GM19240 (cell line): ENCODE measurements at regions not wholly inside any gene's neighbourhood (a gene's known extent, or its start where the extent isn't known, plus 50 kb on each side); places are given as distances from the start of the nearest gene placed in this dataset.
"Not testable (repeated sequence)": the region's sequence is repeated elsewhere in the genome, so short reads cannot be mapped to it uniquely, and the experiment has no call there.

Source experiments
- DNase-seq: peaks from one replicate; pipeline ENCODE4 v3.0.0; 2011; ENCODE audit warnings: low spot score; ENCODE audit not compliant: insufficient read length

GRCh38 chr13:50267066-50267465 lies 251.8 kb downstream of the KCNRG start:
- DNase-seq, result no peak

GRCh38 chr13:50267917-50268316 lies 252.7 kb downstream of the KCNRG start:
- DNase-seq, result no peak

DNA sequence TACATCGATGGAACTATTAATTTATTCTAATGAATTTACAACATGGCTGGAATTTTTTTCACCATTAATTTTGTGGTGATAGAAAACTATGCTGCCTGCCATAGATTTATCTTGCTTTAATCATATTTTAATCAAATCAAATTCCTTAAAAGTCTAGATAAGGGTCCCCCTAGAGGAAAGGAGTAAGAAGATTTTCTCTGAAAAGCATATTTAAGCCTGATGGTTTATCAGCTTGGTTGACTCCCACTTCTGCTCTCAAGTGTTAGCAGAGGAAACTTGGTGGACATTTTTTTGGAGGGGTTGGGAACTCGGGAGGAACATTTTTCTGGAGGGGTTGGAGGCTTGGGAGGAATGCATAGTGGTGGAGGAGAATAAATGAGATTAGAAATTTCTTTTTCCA lies 253.3 kb downstream of the KCNRG start:
- no peak for DNase-seq

GRCh38 chr13:50274181-50274580 lies 258.9 kb downstream of the KCNRG start:
- no peak for DNase-seq

GRCh38 chr13:50275392-50276063 lies 260.3 kb downstream of the KCNRG start:
- DNase-seq, result no peak

- DNase-seq, result no peak
These were observed 261.3 kb downstream of the KCNRG start for GRCh38 chr13:50276550-50276949.

DNA sequence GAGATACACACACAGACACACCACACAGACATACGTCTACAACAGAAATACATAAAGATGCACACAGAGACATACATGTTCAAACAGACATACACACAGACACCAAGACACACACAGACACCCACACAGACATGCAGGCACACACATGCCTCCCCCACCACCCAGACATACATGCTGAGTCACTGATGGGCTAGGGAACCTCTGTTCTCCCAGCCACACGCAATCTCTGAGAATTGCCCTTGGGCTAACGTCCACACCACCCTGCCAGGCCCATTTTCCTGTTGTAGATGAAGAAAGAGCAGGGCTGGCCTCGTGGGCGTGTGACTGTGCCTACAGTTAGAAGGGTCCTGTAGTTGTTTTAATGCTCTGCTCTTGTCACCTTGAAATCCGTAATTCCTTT lies 261.9 kb downstream of the KCNRG start:
- DNase-seq, result no peak

- no peak for DNase-seq
These were observed 262.7 kb downstream of the KCNRG start for GRCh38 chr13:50277906-50278305.

GRCh38 chr13:50280441-50280937 lies 265.2 kb downstream of the KCNRG start:
- DNase-seq, result no peak

DNA sequence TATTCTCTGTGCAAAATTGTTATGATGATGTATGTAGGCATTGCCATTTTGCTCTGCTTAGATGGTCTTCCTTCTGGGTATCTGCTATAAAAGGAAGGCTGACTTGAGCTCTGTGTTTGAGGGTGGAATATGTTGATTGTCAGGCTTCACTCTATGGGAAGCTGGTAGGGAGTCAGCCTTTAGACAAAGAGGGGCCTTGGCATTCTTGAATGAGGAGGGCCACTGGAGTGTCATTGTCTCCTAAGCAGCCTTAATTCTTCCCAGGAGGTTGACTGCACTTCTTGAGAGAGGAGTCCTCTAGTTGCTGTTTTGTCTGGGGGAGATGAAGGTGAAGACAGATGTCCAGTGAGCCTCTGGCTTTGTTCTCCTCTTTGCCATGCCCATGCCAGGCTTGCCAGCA lies 266.8 kb downstream of the KCNRG start:
- no peak for DNase-seq

- DNase-seq, result no peak
These were observed 267.8 kb downstream of the KCNRG start for GRCh38 chr13:50283017-50283416.

GRCh38 chr13:50284540-50284939 lies 269.3 kb downstream of the KCNRG start:
- DNase-seq, result no peak

- DNase-seq, result no peak
These were observed 270.0 kb downstream of the KCNRG start for GRCh38 chr13:50285283-50285682.

- DNase-seq, result no peak
These were observed 271.1 kb downstream of the KCNRG start for GRCh38 chr13:50286324-50286723.

DNA sequence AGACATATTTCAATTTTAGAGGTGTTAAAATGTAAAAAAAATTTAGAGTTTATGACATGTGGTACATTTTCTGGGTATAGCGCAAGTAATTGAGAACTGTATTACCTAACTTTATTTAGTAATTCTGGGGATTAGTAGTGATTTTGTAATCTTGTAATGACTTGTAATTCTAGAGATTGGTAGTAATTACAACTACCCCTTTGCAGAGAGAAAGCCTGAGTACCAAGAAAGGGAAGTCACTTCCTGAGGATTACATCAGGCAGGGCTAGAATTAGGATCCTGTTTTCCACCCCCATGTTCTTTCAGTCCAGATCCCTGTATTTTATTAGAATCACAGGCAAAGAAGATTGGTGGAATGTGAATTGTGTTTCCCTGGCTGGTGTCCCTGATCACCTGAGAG lies 274.9 kb downstream of the KCNRG start:
- DNase-seq, result no peak

- DNase-seq, result no peak
These were observed 276.4 kb downstream of the KCNRG start for GRCh38 chr13:50291611-50292010.

DNA sequence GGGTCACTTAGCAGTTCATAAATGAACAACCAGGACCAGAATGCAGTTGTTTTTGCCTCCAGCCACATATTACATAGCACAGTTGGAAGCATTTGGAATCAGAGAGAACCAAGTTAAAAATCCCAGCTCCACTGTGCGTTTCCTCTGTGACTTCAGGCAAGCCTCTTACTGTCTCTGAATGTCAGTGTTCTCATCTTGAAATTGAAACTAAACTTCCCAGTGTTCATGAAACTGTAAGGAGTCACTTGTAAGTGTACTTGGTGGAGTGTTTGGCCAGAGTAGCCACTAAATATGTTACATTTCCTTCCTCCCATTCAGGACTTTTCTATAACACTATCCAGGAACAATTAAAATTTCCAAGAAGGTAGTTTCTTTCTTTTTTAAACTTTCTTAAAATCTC lies 276.8 kb downstream of the KCNRG start:
- DNase-seq, result no peak

- DNase-seq, result not testable (repeated sequence)
These were observed 279.2 kb downstream of the KCNRG start for GRCh38 chr13:50294425-50294824.

- DNase-seq, result no peak
These were observed 284.5 kb downstream of the KCNRG start for GRCh38 chr13:50299546-50300249.

GRCh38 chr13:50303963-50304721 lies 288.9 kb downstream of the KCNRG start:
- no peak for DNase-seq

DNA sequence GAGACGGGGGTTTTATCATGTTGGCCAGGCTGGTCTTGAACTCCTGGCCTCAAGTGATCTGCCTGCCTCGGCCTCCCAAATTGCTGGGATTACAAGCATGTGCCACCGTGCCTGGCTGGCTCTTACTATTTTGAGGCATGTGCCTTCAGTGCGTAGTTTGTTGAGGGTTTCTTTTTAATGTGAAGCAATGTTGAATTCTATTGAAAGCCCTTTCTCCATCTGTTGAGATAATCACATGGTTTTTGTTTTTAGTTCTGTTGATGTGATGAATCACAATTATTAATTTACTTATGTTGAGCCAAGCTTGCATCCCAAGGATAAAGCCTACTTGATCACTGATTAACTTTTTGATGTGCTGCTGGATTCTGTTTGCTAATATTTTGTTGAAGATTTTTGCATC lies 290.9 kb downstream of the KCNRG start:
- no peak for DNase-seq

GRCh38 chr13:50309318-50309717 lies 294.1 kb downstream of the KCNRG start:
- no peak for DNase-seq
